Right lobe of liver (tissue), 4 donors: ENCODE measurements at regions not wholly inside any gene's neighbourhood (a gene's known extent, or its start where the extent isn't known, plus 50 kb on each side); places are given as distances from the start of the nearest gene placed in this dataset.

Experiments
- CTCF ChIP-seq, 4 donors: fragments of 200-600 bp in 3 of 4; fragments of 450-650 bp in 1 of 4; IDR thresholded peaks; one replicate each; pipeline versions ENCODE4 v1.5.1 to v1.8.0; 2016 to 2022; ENCODE audit warnings: antibody characterized with exemption in 4 of 4, mild to moderate bottlenecking in 2 of 4
- POLR2A ChIP-seq: fragments of 450-650 bp; IDR thresholded peaks from one replicate; pipeline ENCODE4 v1.6.1; 2017; ENCODE audit warnings: antibody characterized with exemption, mild to moderate bottlenecking
- donor health status: DM: no; HTN: no; CAD: no.
- donor health status: DM: no; HTN: no; CAD: no.
- donor health status: DM: no; HTN: yes; CAD: no.

- no peak for TF ChIP-seq CTCF (IDR thresholded peaks at IDR 0.05)
- TF ChIP-seq POLR2A = no peak
These were observed 198.0 kb downstream of the TJP1 start for GRCh38 chr15:29624271-29624670.
